IMR-90 (cell line): ENCODE measurements at regions not wholly inside any gene's neighbourhood (a gene's known extent, or its start where the extent isn't known, plus 50 kb on each side); places are given as distances from the start of the nearest gene placed in this dataset.

ENCODE experiments used
- ATAC-seq: fragments of 200-7000 bp; cut with Tn5 transposase; 2 replicates; pipeline ENCODE4 v1.9.1; 2020; ENCODE audit warnings: low read depth, mild to moderate bottlenecking, moderate library complexity
- BruUV-seq: library from RNA; stranded (reverse); fragments of 400-500 nt; replicated peaks from 2 replicates; lab custom pipeline; 2021; lab: Mats Ljungman, UMichigan
- CTCF ChIA-PET: fragments of 300-600 bp; formaldehyde crosslinking; extraction: SDS; loops from one replicate; lab custom pipeline; 2021; ENCODE audit warnings: antibody characterized with exemption; lab: Yijun Ruan, JAX
- POLR2A ChIA-PET: fragments of 300-600 bp; sonication (Branson Sonifier 250); formaldehyde crosslinking; loops from one replicate; lab custom pipeline; 2022; ENCODE audit warnings: antibody characterized with exemption; ENCODE audit not compliant: unreplicated experiment; lab: Charles Lee
- DNase-seq: peaks from one replicate; pipeline ENCODE4 v3.0.0; 2013
- H2AFZ ChIP-seq: replicated peaks from 2 replicates; pipeline ENCODE3; 2013; ENCODE audit warnings: low read length, mild to moderate bottlenecking; ENCODE audit not compliant: poor library complexity
- H2AK5ac ChIP-seq: 2 replicates; pipeline ENCODE4 v1.6.1; 2013; ENCODE audit warnings: low read depth, low read length, inconsistent platforms
- H2AK9ac ChIP-seq: replicated peaks from 2 replicates; pipeline ENCODE3; 2013; ENCODE audit warnings: mild to moderate bottlenecking, low read depth, low read length, moderate library complexity; ENCODE audit not compliant: poor library complexity
- H2BK120ac ChIP-seq: 2 replicates; pipeline ENCODE4 v1.6.1; 2013; ENCODE audit warnings: low read depth, low read length, inconsistent platforms
- H2BK15ac ChIP-seq: 3 replicates; pipeline ENCODE4 v1.6.1; 2013; ENCODE audit warnings: low read depth, low read length, inconsistent platforms
- H2BK20ac ChIP-seq: 2 replicates; pipeline ENCODE4 v1.6.1; 2013; ENCODE audit warnings: low read depth, mild to moderate bottlenecking, inconsistent platforms, low read length, moderate library complexity
- H2BK5ac ChIP-seq: 2 replicates; pipeline ENCODE4 v1.6.1; 2013; ENCODE audit warnings: mild to moderate bottlenecking, low read depth, low read length, inconsistent platforms; ENCODE audit not compliant: poor library complexity, severe bottlenecking
- H3K14ac ChIP-seq: replicated peaks from 2 replicates; pipeline ENCODE4 v1.6.1; 2013; ENCODE audit warnings: low read depth, low read length, inconsistent platforms
- H3K18ac ChIP-seq: 2 replicates; pipeline ENCODE4 v1.6.1; 2013; ENCODE audit warnings: low read depth, low read length, control low read depth
- H3K23ac ChIP-seq: 2 replicates; pipeline ENCODE4 v1.6.1; 2013; ENCODE audit warnings: low read depth, low read length, inconsistent platforms
- H3K27ac ChIP-seq: 2 replicates; pipeline ENCODE4 v1.5.1; 2013; ENCODE audit warnings: mild to moderate bottlenecking, control low read depth, low read length; ENCODE audit not compliant: insufficient read depth
- H3K27me3 ChIP-seq: 2 replicates; pipeline ENCODE4 v1.6.1; 2013; ENCODE audit warnings: low read length; ENCODE audit not compliant: control insufficient read depth, insufficient read depth
- H3K36me3 ChIP-seq: 2 replicates; pipeline ENCODE4 v1.6.1; 2013; ENCODE audit warnings: low read length, mixed read lengths; ENCODE audit not compliant: control insufficient read depth, insufficient read depth
- H3K4ac ChIP-seq: 2 replicates; pipeline ENCODE4 v1.6.1; 2013; ENCODE audit warnings: low read depth, low read length, inconsistent platforms
- H3K4me1 ChIP-seq: 2 replicates; pipeline ENCODE4 v1.6.1; 2013; ENCODE audit warnings: low read length, mixed read lengths; ENCODE audit not compliant: control insufficient read depth, insufficient read depth
- H3K4me2 ChIP-seq: 2 replicates; pipeline ENCODE4 v1.6.1; 2013; ENCODE audit warnings: low read depth, mild to moderate bottlenecking, control low read depth, low read length, moderate library complexity
- H3K4me3 ChIP-seq: 2 replicates; pipeline ENCODE4 v1.5.1; 2013; ENCODE audit warnings: low read depth, mild to moderate bottlenecking, control low read depth, low read length, moderate library complexity; ENCODE audit not compliant: insufficient read depth
- H3K56ac ChIP-seq: 2 replicates; pipeline ENCODE4 v1.6.1; 2013; ENCODE audit warnings: low read length, inconsistent platforms; ENCODE audit not compliant: insufficient read depth; ENCODE audit errors: extremely low read depth
- H3K79me1 ChIP-seq, 2 experiments: 2 replicates each; pipeline ENCODE4 v1.6.1; 2013; ENCODE audit warnings: low read length in 2 of 2, inconsistent platforms in 1 of 2, low read depth in 1 of 2
- H3K9ac ChIP-seq: 2 replicates; pipeline ENCODE4 v1.6.1; 2013; ENCODE audit warnings: low read depth, low read length, control low read depth
- H3K9me1 ChIP-seq: 2 replicates; pipeline ENCODE4 v1.6.1; 2013; ENCODE audit warnings: low read length, inconsistent platforms; ENCODE audit not compliant: insufficient read depth
- H3K9me3 ChIP-seq: 2 replicates; pipeline ENCODE4 v1.6.1; 2013; ENCODE audit warnings: low read length; ENCODE audit not compliant: control insufficient read depth, insufficient read depth
- H4K20me1 ChIP-seq: 2 replicates; pipeline ENCODE4 v1.6.1; 2013; ENCODE audit warnings: low read length, inconsistent platforms; ENCODE audit not compliant: insufficient read depth
- H4K5ac ChIP-seq: 2 replicates; pipeline ENCODE4 v1.6.1; 2013; ENCODE audit warnings: mild to moderate bottlenecking, low read depth, low read length, control low read depth
- H4K8ac ChIP-seq, 2 experiments: 2 replicates each; pipeline ENCODE4 v1.6.1; 2013; ENCODE audit warnings: low read depth in 2 of 2, low read length in 2 of 2, control low read depth in 1 of 2, inconsistent platforms in 1 of 2
- H4K91ac ChIP-seq: 2 replicates; pipeline ENCODE4 v1.6.1; 2013; ENCODE audit warnings: low read depth, low read length, inconsistent platforms; ENCODE audit not compliant: insufficient read depth
- FOS ChIP-seq: fragments of 150-350 bp; IDR thresholded peaks from 2 replicates; pipeline ENCODE4 v1.6.1; 2016; ENCODE audit warnings: low read depth, low read length
- MXI1 ChIP-seq: IDR thresholded peaks from 2 replicates; pipeline ENCODE4 v1.6.1; 2012; ENCODE audit warnings: low read depth, mild to moderate bottlenecking, low read length, moderate library complexity, borderline replicate concordance
- RCOR1 ChIP-seq: IDR thresholded peaks from 2 replicates; pipeline ENCODE4 v1.6.1; 2012; ENCODE audit warnings: mild to moderate bottlenecking, low read length, improper control_type of control experiment; ENCODE audit not compliant: insufficient replicate concordance
- USF2 ChIP-seq: fragments of 150-350 bp; IDR thresholded peaks from 2 replicates; pipeline ENCODE4 v1.6.1; 2017; ENCODE audit warnings: mild to moderate bottlenecking, antibody characterized with exemption, low read length, low read depth
- WGBS, 2 experiments: methylation state at CpG; one replicate each; pipeline versions ENCODE4 v1.1.5 to v1.1.7; 2013; ENCODE audit warnings: missing lambda C conversion rate in 2 of 2; ENCODE audit not compliant: insufficient read length in 1 of 2; ENCODE audit errors: extremely low coverage in 2 of 2; 5-methylcytosine and 5-hydroxymethylcytosine counted together
- dilution Hi-C: fragments of 300-500 bp; cut with HindIII; formaldehyde crosslinking; loops from one replicate; pipeline ENCODE4 v1.14.3; 2018; ENCODE audit warnings: low sequenced_read_pairs; ENCODE audit not compliant: unreplicated experiment
- in situ Hi-C: fragments of 300-500 bp; cut with MboI; formaldehyde crosslinking; loops from 3 replicates; pipeline ENCODE4 v1.14.3; 2019; ENCODE audit warnings: low sequenced_read_pairs, inconsistent platforms, mixed read lengths
- intact Hi-C: fragments of 100-400 bp; cut with micrococcal nuclease; formaldehyde crosslinking; loops from 2 replicates; pipeline ENCODE4 v1.10.0; 2022
- TF ChIP-seq, protein P1 (sequence below): conservative IDR thresholded peaks from 2 replicates; pipeline ENCODE4 v1.5.1; 2012; ENCODE audit warnings: mild to moderate bottlenecking, low read depth, low read length, improper control_type of control experiment

GRCh38 chr6:80728830-80729229, 622.4 kb downstream of the BCKDHB start:
- no CpG with 5 or more reads among the region's 1 CpG for WGBS, 2 experiments
- no peak overlapping the region for H4K91ac ChIP-seq
- no peaks in the 10 kb centered on the region for H3K9me1 ChIP-seq
- ChIA-PET CTCF (interaction anchor here (0.7 to 1.4 kb wide), 2 partner anchors 14 to 1128 kb away, joined by 3 read pairs; no protein-coding TSS in a partner anchor), POLR2A (interaction anchor here (0.5 kb wide), 1 partner anchor 202 kb away, joined by 6 read pairs; no protein-coding TSS in a partner anchor)
- no peak overlapping the region for H3K9ac ChIP-seq
- H3K18ac ChIP-seq: no peak overlapping the region
- in situ Hi-C loops (no loop called here), intact Hi-C loops (no loop called here), dilution Hi-C loops (no loop called here)
- H3K27me3 ChIP-seq: no peaks in the 10 kb centered on the region
- no peak overlapping the region for H2AFZ ChIP-seq
- H2BK120ac ChIP-seq: no peak overlapping the region
- no peak overlapping the region for H2BK20ac ChIP-seq
- H2AK9ac ChIP-seq: no peak overlapping the region
- no peaks in the 10 kb centered on the region for H3K9me3 ChIP-seq
- H4K8ac ChIP-seq: no peak overlapping the region
- TF ChIP-seq MXI1: no peak
- no peak for TF ChIP-seq RCOR1
- no peak for TF ChIP-seq FOS
- TF ChIP-seq, protein P1, sequence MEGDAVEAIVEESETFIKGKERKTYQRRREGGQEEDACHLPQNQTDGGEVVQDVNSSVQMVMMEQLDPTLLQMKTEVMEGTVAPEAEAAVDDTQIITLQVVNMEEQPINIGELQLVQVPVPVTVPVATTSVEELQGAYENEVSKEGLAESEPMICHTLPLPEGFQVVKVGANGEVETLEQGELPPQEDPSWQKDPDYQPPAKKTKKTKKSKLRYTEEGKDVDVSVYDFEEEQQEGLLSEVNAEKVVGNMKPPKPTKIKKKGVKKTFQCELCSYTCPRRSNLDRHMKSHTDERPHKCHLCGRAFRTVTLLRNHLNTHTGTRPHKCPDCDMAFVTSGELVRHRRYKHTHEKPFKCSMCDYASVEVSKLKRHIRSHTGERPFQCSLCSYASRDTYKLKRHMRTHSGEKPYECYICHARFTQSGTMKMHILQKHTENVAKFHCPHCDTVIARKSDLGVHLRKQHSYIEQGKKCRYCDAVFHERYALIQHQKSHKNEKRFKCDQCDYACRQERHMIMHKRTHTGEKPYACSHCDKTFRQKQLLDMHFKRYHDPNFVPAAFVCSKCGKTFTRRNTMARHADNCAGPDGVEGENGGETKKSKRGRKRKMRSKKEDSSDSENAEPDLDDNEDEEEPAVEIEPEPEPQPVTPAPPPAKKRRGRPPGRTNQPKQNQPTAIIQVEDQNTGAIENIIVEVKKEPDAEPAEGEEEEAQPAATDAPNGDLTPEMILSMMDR: no peak
- peak; percentile 32; the same call in 1 of the 2 replicates for TF ChIP-seq USF2
- peaks cover 2% of the 10 kb centered on the region; the same call in 1 of the 2 replicates for H3K4me1 ChIP-seq
- H3K4me2 ChIP-seq: no peak overlapping the region
- no peaks in the 10 kb centered on the region for H4K20me1 ChIP-seq
- H3K56ac ChIP-seq: no peak overlapping the region
- H3K14ac ChIP-seq: no peak overlapping the region
- no peak overlapping the region for H4K5ac ChIP-seq
- H3K79me1 ChIP-seq: no peaks in the 10 kb centered on the region
- no peak overlapping the region for H2AK5ac ChIP-seq
- no peaks in the 10 kb centered on the region for H3K36me3 ChIP-seq
- H3K4me3 ChIP-seq: no peak overlapping the region
- no TSS peak for BruUV-seq
- ATAC-seq: no peak
- H2BK5ac ChIP-seq: no peak overlapping the region
- no peak overlapping the region for H3K23ac ChIP-seq
- no peak overlapping the region for H2BK15ac ChIP-seq
- no peak overlapping the region for H3K27ac ChIP-seq
- H3K4ac ChIP-seq: no peak overlapping the region
- no peak for DNase-seq
